Kidney glomerular epithelial cell (primary cell): ENCODE measurements at regions not wholly inside any gene's neighbourhood (a gene's known extent, or its start where the extent isn't known, plus 50 kb on each side); places are given as distances from the start of the nearest gene placed in this dataset.
"Not testable (repeated sequence)": the region's sequence is repeated elsewhere in the genome, so short reads cannot be mapped to it uniquely, and the experiment has no call there.

ENCODE experiments used
- DNase-seq: peaks from one replicate; lab custom pipeline; 2025; lab: John Stamatoyannopoulos, UW

DNA sequence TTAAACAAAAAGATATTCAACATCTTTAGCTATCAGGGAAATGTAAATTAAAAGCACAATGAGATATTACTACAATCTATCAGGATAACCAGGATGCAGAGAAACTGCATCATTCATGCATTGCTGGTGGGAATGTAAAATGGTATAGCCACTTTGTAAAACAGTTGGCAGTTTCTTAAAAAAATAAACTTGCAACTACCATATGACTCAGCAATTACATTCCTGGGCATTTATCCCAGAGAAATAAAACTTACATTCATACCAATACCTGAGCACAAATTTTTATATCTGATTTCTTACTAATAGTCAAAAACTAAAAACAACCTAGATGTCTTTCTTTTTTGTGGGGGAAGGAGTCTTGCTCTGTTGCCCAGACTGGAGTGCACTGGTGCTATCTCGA, 190.3 kb upstream of the TAB2 start:
- DNase-seq, result peak; percentile 25

DNA sequence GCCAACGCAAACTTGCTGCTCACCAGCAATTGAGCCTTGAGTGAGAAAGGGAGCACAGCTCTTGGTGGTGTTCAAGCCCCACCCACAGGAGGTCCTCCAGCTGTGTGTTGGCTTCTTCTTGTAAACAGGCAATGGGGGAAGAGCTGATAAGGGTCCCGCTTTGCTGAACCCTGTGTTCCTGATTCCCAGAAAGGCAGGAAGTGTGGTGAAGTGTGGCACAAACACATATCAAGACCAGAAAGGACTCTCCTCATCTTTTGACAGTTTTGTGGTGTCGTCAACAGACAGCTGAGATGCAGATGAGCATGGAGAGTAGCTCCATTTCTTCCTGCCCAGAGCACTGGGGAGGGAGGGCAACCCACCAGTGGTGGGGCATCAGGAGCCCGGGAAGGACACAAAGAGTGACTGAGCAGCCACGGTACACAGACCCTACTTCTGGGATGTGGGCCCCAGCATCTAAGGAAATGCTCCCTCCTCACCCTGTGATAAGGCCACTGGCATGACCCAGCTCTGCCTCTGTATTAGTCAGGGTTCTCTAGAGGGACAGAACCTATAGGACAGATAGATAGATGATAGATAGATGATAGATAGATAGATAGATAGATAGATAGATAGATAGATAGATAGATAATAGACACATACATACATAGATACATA, 188.9 kb upstream of the TAB2 start:
- no peak for DNase-seq

DNA sequence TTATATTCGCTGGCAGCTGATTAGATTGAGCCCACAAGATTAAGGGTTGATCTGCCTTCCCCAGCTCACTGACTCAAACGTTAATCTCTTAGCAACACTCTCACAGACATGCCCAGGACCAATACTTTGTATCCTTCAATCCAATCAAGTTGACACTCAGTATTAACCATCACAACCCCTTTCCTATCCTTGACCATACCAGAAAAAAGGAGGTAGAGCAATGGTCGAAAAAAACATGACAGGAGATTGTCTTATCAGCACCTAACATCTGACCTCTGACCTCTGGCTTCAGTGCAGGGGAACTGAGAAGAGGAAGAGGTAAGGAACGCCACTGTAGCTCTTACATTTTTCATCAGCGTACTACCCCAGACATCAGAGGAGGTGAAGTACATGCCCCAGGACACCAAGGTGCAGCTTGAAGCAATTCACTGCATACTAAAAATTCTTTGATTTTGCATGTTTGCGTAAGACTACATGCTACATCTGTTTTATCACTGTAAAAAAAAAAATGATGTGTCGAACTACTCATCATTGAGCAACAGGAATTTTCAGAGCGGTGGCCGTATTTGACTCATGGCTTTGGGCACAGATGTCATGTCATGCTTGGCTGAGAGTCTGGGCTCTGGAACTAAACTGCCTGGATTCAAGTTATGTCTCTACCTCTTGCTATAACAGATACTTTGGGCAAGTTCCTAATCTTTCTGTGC, 188.0 kb upstream of the TAB2 start:
- DNase-seq, result peak; percentile 78

DNA sequence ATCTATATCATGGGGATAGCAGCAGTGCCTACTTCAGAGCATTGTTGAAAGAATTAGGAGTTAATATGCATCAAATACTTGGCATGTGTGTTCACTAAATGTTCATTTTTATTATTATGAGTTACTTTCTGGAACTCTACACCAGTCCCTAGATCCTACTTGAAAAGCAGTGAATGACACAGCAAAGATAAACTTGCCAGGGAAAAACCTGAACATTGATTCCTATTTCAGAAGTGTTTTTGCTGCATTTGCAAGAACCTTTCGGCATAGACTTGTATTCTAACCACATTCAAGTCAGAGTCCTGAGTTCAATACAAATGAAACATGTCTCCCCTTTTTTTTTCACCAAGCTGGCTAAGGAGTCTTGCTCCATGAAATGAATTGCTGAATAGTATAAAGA, 187.4 kb upstream of the TAB2 start:
- DNase-seq, result peak; percentile 46

DNA sequence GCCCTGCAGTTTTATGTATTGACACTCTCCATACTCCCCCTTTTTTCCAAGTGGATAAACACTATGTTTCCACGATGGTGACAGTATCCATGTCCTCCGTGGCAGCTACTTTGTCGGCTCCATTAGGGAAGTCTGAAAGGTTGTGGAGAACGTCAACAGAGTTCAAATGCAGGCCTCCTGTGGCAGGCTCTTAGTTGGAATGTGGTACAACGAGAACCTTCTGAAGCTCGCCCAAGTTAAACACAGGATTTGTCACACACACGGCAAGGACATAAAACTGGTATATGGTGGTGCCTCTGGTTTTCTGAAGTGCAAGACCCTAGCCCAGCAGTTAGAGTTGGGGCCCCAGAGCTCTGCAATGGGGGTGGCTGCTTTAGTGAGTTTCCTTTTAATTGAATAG, 187.0 kb upstream of the TAB2 start:
- no peak for DNase-seq

DNA sequence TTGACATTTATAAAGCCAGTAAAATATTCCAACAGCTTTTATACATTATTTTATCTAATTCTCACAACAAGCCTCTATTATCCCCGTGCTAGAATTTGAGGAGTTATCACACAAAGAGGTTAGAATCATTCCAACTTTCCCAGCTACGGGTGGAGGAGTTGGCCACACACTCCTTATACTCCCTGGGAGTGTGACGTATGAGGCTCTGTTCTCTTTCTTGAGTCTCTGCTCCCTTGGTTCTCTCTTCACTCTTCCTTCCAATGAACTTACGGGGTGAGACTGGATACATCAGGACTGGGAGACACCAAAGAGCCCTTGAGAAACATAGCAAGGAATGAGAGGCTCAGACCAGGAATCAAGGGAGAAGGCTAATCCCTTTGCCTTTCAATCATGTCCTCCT, 185.6 kb upstream of the TAB2 start:
- DNase-seq, result no peak

DNA sequence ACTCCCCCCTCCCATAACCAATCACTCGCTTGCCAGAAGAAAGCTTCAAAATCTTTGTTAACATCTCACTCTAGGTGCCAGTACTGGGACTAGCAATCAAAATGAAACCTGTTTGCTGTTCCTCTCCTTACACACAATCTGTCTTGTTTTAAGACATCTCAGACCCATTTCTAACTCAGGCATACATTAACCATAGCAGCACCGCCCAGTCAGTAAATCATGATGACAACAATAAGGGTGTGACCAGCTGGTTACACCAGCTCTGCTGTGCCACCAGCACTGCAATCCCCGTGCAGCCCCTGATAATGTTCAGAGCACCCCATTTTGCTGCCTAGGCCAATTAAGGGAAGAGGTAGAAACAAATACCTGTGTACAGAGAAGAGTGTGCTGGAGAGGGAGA, 185.2 kb upstream of the TAB2 start:
- no peak for DNase-seq

DNA sequence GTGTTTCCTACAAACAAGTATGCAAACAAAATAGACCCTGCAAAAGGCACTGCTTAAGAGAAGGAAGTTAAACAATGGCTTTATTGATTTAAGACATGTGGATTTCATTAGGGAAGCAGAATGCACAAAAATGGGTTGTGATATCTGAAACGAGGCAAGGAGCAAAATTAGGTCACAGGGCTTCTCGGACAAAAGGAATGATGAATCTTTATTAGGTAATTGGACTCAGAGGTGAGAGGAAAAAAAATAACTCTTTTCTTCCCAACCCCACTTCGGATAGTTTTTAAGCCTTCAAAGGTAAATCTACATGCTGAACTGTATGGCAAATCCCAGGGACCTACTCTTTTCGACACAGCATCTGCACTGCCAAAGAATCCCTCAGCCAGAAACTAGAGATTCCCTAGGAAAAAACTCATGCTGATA, 183.0 kb upstream of the TAB2 start:
- no peak for DNase-seq

DNA sequence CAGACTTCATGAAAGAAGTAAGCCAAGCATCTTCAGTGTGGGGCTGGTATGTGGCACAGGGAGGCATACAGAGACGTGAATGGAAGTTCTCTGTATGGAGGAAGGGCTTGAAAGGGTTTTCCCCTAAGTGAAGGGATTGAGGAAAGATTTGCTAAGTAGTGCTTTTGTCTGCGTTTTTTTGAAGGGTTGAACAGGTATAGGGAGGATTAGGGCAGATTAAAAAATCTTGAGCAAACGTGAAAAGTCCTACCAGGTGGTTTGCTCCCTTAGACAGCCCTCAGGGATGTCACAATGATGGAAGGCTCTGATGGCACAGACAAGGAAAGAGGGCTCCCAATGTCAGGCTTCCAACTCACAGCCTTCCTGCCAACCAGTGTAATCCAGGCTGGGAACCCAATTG, 181.7 kb upstream of the TAB2 start:
- DNase-seq, result no peak

DNA sequence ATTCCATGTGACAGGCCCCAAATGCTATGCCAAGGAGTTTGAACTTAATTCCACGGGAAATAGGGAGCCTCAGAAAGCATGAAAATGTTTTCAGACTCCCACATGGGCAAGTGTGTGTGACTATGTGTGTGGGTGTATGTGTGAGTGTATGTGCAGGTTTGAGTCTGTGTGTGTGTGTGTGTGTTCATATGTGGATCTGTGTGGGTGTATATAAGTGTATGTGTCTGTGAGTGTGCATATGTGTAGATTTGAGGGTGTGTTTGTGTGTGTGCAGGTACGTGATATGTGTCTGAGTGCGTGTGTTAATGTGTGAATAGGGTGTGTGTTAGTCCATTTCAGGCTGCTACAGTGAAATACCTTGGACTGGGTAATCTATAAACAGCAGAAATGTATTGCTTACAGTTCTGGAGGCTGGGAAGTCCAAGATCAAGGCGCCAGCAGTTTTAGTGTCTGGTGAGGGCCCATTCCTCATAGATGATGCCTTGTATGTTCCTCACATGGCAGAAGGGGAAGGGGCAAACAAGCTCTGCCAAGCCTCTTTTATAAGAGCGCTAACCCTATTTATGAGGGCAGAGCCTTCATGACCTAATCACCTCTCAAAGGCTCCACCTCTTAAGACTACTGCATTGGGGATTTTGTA, 181.1 kb upstream of the TAB2 start:
- DNase-seq, result no peak

DNA sequence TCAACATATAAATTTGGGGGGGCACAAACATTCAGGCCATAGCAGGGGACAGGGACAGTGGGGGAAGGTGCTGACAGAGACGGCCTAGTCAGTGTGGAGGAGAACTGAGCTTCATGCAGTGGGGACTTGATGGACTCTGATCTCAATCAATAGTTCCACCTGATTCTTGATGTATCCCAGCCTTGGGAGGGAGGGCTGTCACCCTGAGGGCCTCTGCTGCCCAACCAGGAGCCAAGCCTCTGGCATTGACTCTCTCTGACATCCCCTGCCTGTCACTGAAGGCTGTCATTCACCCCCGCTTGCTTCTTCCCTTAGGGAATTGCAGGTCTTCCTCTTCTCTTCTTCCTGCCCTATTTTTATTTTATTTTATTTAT, 180.6 kb upstream of the TAB2 start:
- DNase-seq, result no peak

DNA sequence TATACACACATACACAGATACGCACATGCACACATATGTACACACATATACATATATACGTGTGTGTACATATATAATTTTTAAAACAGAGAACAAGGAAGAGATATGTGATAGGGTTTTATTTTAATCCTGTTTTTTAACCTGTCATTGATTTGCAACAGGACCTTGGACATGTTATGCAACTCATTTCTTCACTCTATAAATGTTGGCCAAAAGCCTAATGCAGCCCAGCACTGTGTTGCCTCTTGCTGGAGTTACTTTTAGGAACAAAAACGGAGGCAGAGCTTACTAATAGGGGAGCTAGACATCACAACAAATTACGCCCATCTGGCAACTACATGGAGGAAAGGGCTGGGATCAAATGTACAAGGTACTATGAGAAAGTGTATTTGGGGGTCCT, 179.9 kb upstream of the TAB2 start:
- no peak for DNase-seq

DNA sequence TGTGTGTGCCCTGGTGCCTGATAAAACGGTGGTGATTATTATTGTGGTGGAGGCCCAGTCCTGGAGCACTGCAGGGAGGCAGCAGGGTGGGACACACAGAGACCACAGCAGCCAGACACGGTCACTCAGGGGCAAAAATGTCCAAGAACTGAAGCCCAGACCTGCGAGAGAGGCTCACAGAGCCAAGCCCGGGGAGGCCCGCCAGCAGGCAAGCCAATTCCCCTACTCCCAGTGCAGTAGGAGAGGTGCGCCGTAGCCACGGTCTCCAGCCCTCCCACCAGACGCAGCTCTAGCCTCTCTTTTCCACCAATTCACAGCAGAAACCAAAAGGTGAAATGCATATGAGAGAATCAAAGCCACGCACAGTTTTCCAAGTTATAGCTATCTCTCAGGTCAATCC, 179.4 kb upstream of the TAB2 start:
- no peak for DNase-seq

DNA sequence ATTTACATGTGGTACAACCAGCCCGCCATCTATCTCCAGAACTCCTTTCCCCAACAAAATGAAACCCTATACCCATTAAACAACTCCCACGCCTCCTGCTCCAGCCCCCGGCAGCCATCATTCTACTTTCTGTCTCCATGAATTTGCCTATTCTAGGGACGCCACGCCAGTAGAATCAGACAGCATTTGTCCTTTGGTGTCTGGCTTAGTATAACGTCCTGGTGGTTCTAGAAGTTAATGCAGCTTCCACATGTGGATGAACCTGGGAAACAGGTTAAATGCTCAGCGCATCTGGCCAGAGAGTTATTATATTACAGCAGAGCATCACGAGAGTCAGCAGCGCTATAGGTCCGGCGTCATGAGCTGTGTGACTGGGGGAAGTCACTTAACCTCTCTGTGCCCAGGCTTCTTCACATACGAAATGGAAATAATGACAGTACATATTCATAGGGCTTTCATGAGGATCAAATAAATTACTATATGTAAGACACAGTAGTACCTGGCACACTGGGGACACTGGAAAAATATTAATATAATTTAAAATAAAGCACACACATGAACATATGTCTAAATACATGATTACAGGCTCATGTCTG, 178.7 kb upstream of the TAB2 start:
- DNase-seq, result no peak

DNA sequence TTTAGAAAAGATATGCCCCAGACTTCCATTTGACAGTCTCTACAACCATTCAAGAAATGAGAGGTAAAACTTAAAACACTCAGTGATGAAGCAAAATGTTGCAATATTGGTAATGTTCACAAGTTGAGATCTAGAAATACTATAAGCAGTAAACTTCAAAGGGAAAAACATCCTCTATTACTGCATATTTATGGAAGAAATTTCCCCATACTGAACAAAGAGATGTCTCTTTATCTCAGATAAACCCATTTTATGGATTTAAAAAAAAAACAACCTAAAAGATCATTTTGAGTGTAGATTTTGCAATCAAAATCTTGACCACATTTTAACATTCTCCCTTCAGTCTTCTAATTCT, 177.8 kb upstream of the TAB2 start:
- DNase-seq, result no peak

DNA sequence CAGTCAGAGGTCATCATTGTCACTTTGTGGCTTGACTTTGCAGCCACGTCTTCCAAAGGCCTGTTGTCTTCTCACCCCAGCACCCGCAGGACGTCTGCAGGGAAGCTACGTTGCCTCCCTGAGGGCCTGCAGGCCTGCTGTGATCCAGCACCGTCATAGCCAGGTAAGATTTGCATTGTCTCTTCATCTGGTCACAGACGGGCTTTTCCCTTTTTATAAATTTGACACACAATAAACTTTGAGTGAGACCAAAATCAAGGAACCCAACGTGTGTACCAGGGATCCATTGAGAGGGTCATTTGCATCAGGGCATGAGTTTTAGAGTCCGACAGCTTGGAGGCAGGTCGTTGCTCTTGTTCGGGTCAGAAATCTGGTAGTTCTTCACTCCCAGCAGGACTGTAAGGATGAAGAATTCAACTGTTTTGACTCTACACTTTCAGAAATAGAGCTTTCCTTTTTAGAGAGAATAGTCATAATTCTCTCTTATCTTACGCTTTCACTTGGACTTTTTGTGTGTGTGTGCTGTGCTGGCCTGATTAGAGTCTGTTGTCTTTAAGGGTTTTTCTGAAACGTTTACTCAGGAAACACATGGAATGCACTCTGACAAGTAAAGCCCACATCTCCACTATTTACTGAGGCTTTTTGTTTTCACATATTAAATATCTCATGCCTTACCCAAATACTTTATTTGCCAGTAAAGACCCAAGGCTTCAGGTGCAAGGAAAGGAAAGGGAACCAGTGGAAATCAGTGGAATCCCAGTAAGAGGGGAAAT, 177.2 kb upstream of the TAB2 start:
- no peak for DNase-seq

DNA sequence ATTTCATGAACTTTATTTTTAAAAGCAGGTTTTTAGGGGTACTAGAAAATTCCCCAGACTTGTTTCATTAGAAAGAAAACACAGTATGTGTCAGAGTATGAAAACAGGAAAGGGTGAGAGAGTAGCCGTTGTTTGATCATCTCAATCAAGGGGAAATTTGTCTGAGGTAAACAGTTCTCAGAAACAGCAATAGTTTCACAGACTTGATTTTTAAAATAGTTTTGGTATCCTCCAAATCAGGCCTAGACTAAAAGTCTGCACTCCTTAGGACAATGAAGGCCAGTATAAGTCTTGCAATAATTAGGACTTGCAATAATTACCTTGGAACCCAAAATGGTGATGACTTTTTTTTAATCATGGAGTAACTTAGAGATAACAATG, 176.6 kb upstream of the TAB2 start:
- no peak for DNase-seq

DNA sequence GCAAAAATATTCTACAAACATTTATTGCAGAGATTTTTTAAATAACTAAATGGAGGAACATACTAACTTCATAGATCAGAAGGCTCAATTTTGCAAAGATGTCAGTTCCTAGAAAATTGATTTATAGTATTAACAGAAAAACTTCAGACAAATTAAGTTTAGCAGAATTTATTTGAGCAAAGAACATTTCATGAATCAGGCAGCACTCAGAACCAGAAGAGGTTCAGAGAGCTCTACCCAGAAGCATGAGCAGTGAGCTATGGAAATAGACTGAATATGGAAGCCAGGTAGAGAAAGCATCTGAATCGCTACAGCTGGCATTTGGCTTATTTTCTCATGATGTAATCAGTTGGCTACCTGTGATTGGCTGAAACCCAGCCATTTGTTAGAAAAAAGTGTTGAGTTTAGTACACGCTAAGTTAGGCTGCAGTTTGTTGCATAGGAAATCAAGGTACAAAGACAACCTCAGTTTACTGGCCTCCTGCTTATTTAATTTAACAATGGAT, 174.5 kb upstream of the TAB2 start:
- DNase-seq, result no peak

DNA sequence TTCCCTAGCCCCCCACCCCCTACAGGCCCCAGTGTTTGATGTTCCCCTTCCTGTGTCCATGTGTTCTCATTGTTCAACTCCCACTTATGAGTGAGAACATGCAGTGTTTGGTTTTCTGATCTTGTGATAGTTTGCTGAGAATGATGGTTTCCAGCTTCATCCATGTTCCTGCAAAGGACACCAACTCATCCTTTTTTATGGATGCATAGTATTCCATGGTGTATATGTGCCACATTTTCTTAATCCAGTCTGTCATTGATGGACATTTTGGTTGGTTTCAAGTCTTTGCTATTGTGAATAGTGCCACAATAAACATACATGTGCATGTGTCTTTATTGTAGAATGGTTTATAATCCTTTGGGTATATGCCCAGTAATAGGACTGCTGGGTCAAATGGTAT, 171.7 kb upstream of the TAB2 start:
- not testable (repeated sequence) for DNase-seq

DNA sequence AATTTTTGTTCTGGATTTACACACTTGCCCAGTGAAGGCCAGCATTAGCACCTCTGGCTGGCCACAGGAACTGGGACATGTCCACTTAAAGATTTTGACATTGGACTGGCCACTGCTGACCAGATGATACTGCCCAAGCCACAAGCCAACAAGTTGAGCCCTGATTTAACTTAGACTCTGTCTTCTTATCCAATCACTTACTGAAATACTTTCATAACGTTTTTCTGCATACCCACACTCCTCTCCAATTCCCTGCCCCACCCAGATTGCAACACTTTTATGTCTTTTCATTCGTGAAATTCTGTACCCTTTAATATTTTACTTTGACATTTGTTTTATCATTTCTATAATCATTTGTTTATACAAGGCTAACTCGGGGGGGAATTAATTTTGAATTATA, 170.3 kb upstream of the TAB2 start:
- DNase-seq, result no peak

DNA sequence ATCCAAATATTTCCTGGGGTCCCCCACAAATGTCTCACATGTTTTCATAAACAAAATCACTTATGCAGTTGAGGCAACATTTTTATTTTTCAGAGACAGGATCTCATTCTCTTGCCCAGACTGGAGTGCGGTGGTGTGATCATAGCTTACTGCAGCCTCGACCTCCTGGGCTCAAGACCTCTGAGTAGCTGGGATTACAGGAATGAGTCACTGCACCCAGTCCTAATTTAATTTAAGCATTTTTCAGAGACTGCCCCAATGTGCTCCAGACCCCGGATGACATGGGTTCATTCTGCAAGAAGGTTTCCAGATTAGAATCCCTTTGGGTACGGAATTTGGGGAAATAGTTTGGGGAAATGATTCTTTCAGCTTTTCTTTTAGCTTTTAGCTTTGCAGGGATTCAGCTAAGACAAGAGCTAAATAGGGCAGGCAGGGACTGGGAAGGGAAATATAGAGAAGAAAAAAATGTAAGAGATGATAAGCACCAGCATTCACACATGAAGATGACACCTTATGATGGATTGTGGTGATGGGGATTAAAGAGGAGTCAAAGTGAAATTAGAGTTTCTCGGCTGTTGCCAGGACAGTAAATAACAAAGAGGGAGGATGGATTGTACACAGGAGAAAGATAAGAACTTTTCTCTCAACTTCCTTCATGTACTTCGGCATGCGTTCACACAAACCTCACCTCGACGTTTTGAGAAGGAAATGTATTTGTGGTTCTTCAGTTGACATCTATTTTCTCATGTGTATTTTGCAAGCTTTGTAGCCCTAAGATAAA, 169.4 kb upstream of the TAB2 start:
- no peak for DNase-seq

DNA sequence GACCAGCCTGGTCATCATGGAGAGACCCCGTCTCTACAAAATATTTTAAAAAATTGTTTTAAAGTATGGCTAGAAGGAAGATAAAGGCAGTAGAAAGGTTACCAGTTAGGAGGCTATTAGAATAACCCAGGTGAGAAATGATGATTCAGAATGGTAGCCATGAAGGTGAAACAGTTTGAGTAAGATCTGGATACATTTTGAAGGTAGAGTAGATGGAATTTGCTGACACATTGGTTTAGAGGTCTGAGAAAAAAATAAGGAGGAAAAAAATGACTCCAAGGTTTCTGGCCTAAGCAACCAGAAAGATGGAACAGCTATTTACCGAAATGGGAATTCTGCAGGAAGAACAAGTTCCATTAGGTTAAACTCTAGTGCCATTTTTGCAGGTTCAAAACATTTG, 167.9 kb upstream of the TAB2 start:
- DNase-seq, result no peak
